ENCODE measurements at regions not wholly inside any gene's neighbourhood (a gene's known extent, or its start where the extent isn't known, plus 50 kb on each side); places are given as distances from the start of the nearest gene placed in this dataset.
A peak's percentile ranks its signal among the peaks of the same experiment; 100 is the strongest.

DNA sequence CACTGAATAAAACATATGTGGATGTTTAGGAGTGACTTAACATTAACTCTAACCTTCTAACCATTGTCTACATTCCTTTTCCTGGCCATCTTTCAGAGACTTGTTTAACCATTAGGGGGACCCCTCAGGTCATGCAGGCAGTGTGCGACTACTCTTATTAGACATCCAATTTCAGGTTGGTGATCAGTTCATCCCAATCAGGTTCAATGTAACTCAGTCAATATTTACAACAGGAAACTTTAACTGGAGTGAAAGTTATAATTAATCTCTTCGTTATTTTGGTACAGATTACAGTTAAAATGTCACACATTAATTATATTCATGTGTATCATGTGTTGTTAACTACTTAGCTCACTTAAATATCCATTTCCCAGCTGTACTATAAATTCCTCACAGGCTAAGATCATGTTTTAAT is 68.8 kb upstream of the RGS1 start:
- Histone ChIP-seq H3K9me1 (ENCODE audit: control insufficient read depth, insufficient read depth, low read length) (no peaks in the 10 kb centered on the region), H3K4me1 (replicated peaks in 1 of 2; ENCODE audit: control insufficient read depth in 2 of 2, insufficient read depth in 2 of 2, low read length in 2 of 2) (no peaks in the 10 kb centered on the region), H3K27me3 (ENCODE audit: control insufficient read depth in 2 of 2, insufficient read depth in 2 of 2, low read length in 2 of 2) (no peaks in the 10 kb centered on the region), H3K27ac (ENCODE audit: extremely low read depth, low read depth, low read length) (no peak overlapping the region), H3K4me2 (ENCODE audit: insufficient read depth, low read length) (no peak overlapping the region), H3K79me2 (ENCODE audit: control insufficient read depth, insufficient read depth, low read length) (no peaks in the 10 kb centered on the region), H2AFZ (ENCODE audit: low read depth, low read length) (no peak overlapping the region), H4K20me1 (replicated peaks; ENCODE audit: control insufficient read depth, insufficient read depth, low read length) (no peaks in the 10 kb centered on the region), H3K36me3 (ENCODE audit: control insufficient read depth, insufficient read depth, low read length) (no peaks in the 10 kb centered on the region), H3K4me3 (no peak overlapping the region), H3K9ac (ENCODE audit: insufficient read depth in 1 of 2, low read depth in 2 of 2, low read length in 2 of 2) (no peak overlapping the region), H3K9me3 (replicated peaks; ENCODE audit: control insufficient read depth, insufficient read depth, low read depth, low read length) (no peaks in the 10 kb centered on the region)
- in situ Hi-C loops (cut with MboI) (no loop called here), intact Hi-C loops (cut with micrococcal nuclease) (no loop called here)
- ATAC-seq = peak; percentile 37; the same call in 1 of the 3 replicates
- ChIA-PET CTCF (ENCODE audit: low intra/inter-chr PET ratio) (no interaction called here), POLR2A (no interaction called here)
- WGBS (ENCODE audit: insufficient coverage, low coverage, missing lambda C conversion rate) = 6% methylated on average over 2 of the region's 2 CpGs
- FAIRE-seq = no peak
- DNase-seq (ENCODE audit: extremely low read depth in 1 of 4, low spot score in 3 of 4) = peak in 2 of 4 experiments; percentile 6 to 9
- BruUV-seq (replicated peaks) = no TSS peak
- TF ChIP-seq, protein P1, sequence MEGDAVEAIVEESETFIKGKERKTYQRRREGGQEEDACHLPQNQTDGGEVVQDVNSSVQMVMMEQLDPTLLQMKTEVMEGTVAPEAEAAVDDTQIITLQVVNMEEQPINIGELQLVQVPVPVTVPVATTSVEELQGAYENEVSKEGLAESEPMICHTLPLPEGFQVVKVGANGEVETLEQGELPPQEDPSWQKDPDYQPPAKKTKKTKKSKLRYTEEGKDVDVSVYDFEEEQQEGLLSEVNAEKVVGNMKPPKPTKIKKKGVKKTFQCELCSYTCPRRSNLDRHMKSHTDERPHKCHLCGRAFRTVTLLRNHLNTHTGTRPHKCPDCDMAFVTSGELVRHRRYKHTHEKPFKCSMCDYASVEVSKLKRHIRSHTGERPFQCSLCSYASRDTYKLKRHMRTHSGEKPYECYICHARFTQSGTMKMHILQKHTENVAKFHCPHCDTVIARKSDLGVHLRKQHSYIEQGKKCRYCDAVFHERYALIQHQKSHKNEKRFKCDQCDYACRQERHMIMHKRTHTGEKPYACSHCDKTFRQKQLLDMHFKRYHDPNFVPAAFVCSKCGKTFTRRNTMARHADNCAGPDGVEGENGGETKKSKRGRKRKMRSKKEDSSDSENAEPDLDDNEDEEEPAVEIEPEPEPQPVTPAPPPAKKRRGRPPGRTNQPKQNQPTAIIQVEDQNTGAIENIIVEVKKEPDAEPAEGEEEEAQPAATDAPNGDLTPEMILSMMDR (IDR thresholded peaks at IDR 0.05 in 2 of 3, conservative IDR thresholded peaks at IDR 0.05 in 1 of 3; ENCODE audit: insufficient read depth in 2 of 3, low read depth in 1 of 3, low read length in 3 of 3) = peak in 1 of 3 experiments; percentile 27; a peak in 2 of 6 replicates
- TF ChIP-seq RAD21 (CRISPR knock-in tag; conservative IDR thresholded peaks at IDR 0.05 in 1 of 2, IDR thresholded peaks at IDR 0.05 in 1 of 2) (peak in 1 of 2 experiments; percentile 34; a peak in 2 of 4 replicates), MTA1 (IDR thresholded peaks at IDR 0.05; ENCODE audit: borderline replicate concordance) (no peak), ZNF133 (CRISPR knock-in tag; IDR thresholded peaks at IDR 0.05) (no peak), RBM15 (IDR thresholded peaks at IDR 0.05; ENCODE audit: insufficient read depth, low read length) (no peak)
- TF ChIP-seq, protein P2, sequence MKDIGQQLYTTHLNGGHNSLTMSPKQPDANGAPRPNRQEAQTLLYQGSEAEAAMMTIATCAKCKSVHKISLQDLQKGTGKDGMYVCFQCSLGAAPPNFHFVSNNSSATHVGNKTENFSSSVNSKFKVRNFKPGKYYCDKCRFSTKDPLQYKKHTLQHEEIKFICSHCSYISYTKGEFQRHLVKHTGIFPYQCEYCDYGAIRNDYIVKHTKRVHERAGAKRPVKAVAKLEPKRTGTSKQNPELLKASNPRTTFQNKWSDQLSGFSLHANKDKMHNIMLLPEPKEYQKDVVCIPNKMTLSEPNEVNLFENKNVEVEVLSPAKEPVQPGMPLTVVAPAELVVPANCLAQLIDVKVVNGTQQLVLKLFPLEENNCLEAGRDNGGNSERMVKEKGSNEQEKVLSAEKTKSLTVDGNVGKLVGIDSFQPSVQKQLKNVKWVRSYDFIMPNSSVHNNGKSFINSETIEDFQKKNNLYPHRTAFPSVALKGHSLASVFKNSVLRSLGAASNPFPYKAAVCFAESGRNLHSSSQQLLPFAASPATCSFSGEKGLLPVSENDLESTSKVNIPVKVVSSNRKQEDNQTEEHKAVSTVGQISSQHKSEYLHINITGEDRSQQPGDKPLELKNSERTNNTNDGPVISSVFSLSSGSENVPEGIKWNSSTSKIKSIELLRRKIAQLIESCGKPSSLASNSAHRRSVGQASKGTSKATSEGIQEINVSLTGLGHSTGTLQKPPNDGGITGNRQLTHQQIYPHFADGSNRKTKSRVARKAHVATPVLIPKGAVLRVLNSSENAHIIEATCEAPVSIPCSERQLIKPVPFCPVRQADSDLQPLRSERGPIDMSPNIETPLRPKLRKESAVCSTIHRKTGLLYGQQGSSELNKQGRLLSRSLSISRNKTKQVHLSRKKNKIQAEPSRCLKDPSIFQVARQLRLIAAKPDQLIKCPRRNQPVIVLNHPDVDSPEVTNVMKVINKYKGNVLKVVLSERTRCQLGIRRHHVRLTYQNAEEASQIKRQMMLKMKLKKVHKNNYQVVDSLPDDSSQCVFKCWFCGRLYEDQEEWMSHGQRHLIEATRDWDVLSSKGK (CRISPR knock-in tag; IDR thresholded peaks at IDR 0.05) = no peak

Data from K562 (cell line).